ENCODE measurements at regions not wholly inside any gene's neighbourhood (a gene's known extent, or its start where the extent isn't known, plus 50 kb on each side); places are given as distances from the start of the nearest gene placed in this dataset.

- DNase-seq: no peak
These were observed 317.6 kb downstream of the TLE4 start for GRCh38 chr9:79889369-79889768.

DNA sequence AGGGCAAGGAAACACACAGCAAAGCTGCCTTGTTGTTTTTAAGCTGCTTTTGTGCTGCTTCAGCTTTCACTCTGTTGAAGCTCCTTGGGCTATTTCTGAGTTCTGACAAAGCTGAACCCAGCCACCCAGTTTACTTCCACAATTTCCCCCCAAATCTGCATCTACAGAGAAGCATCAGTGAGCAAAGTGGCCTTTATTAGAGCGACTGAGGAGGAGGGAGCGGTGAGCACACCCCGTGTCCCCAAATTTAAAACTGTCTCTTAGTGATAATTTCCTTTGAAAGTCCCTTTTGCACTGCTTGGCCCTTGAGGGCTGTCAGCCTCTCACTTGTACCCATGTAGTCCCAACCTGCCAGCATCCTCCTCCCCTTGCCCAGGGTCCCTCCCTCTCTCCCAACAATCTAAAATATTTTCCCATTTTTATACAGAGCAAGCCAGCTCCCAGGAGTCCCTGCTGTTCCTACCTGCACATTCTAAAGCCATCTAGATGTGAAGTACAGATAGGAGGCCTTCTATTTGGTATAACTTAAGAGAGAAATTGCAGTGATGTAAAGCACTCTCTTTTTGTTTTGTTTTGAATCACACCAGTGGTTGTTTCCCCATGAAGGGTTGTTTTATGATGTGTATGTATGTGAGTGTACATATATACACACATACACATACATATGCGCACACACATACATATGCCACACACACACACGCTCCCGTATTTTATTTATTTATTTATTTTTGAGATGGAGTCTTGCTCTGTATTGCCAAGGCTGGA, 313.5 kb downstream of the TLE4 start:
- no peak for DNase-seq

DNA sequence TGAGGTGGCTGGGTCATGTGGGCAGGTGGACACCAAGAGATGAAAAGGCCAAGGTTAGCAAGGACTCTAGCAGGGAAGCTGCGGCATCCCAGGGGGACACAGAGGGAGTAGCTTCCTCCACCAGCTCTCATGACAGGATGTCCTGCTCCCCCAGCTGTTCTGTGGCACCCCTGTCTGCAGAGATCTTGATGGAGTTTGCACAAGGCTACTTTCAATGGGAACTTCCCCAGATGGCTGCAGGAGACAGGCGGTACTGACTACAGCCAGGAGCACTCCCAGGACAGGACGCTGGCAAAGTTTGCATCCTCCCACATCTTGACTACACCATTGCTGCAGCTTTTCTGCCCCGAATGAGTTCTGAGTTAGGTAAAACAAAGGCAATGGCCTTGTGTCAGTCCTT, 312.8 kb downstream of the TLE4 start:
- DNase-seq: no peak

GRCh38 chr9:79883073-79883645, 311.4 kb downstream of the TLE4 start:
- DNase-seq: no peak

GRCh38 chr9:79880626-79881025, 308.9 kb downstream of the TLE4 start:
- DNase-seq: no peak

DNA sequence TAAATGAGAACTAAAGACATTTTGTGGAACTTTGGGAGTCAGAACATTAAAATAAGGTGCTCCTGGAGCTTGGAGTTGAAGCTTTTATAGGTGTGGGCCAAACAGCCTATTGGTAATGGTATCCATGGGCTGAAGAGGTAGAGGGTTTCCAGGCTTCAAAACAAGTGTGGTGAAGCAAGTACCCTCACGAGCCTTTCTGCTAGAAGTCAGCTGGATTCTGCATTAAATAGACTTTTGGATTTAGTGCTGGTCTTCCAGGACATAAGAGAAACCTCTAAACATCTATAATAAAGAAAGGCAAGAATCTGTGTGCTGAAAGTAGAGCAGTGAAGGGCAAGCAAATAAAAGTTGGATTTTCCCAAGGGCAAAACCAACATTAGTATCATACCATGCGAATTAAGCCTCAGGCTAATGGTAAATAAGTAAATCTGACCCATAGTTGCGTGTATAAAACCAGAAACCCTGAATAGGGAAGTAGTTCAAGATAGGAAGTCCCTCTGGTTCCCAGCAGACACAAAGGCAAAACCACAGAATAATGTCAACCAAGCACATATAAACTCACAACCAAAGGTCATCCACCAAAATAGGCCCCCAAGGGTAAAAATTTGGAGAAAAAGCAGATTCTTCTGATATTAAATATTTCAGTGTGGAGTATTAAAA, 306.3 kb downstream of the TLE4 start:
- no peak for DNase-seq

- DNase-seq: no peak
These were observed 296.9 kb downstream of the TLE4 start for GRCh38 chr9:79868567-79869189.

DNA sequence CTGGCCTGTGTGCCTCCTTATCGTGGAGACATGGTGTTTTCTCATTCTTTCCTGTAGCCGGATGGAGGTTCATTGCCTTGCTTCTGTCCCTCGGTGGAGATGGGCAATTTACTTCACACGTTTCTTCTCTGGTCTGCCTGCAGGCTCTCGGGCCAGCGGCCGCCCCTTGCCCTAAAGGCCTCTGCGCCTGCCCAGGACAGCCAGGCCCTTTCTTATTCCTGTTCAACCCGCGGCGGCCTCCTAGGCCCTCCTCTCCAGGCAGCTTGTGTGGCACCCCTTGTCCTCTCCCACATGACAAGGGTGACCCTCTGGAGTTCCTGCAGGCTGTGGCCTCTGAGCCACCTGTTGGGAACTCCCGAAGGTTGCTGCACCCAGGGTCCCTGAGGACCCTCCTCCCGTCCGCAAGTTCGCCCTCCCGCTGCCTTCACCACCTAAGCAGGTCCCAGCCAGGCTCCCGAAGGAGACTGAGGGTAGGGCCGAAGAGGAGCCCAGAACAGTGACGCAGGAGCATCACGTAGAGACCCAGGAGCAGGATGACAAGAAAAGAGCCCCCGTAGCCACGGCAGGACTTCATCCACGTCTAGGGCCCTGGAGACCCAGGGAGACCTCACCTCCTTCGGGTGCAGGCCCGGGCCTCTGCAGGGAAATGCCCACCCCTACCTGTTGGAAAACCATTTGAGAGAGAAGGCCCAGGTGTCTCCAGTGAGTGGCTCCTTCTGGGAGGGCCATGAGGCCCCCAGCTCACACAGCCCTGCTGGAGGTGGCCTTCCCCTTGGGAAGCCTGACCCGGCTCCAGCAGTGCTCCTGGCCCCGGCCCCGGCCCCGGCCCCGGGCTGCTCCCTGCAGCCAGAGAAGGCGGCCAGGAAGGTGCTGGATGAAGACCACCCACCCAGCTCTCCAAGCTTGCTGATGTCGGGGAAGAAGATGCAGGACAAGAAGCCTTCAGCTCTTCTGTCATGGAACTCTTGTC, 291.4 kb downstream of the TLE4 start:
- DNase-seq: no peak

- DNase-seq: peak in 1 of 2 experiments; percentile 8
These were observed 286.7 kb downstream of the TLE4 start for GRCh38 chr9:79858508-79858907.

DNA sequence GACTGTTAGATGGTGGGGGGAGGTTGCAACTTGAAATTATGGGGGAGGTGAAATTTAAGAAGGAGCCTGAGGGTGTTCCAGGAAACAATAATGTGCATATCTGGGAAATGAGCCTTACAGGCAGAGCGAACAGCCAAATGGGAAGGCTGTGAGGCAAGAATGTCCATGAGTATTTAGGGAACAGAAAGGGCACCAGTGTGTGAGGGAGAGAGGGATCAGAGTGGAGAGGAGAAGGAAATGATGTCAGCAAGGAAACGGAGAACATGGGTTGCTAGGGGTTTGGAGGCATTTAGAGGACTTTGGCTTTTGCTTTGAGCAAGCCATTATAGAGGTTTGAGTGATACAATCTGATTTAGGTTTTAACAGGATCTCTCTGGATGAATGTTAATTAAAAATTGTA, 285.4 kb downstream of the TLE4 start:
- DNase-seq: no peak

DNA sequence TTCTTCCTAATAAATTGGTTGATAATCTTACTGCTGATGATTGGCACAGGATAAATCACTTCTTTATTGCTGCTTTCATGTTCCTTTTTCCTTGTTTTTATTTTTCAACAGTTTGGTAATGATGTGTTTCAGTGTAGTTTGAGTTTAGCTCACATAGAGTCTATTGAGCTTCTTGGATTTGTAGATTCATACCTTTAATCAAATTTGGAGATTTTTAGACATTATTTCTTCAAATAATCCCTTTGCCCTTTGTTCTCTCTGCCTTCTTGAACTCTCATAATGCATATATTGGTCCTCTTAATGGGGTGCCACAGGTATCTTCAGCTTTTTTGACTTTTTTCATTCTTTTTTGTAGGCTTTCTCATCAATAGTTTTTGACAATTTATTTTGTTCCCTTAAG, 275.3 kb downstream of the TLE4 start:
- DNase-seq: no peak

GRCh38 chr9:79829566-79830302, 258.0 kb downstream of the TLE4 start:
- no peak for DNase-seq

- DNase-seq: no peak
These were observed 252.5 kb downstream of the TLE4 start for GRCh38 chr9:79824265-79824664.

DNA sequence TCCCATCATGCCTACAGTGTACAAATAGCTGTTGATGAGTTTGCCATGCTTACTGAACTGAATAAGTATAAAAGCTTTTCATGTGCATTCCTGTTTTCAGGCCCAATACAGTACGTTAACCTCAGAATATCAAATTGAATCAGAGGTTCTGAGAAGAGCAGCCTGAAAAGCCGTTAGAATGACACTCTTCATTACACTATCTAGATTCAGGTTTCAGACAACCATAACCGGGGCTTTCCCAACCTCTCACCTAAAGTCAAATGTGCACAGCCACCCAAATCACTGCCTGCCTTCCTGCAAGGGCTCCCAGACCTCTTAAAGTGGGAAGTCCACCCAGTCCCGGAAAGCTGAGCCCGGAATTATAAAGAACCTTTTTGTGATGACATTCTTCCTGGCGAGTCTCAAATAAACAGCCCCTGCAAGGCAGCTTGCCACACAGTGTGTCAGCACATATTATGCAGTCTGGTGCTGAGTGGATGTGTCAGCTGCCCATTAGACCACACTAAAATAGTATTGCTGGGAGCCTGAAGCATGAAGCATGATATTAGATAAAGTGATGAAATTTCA, 245.8 kb downstream of the TLE4 start:
- DNase-seq: no peak

- DNase-seq: no peak
These were observed 241.5 kb downstream of the TLE4 start for GRCh38 chr9:79813258-79813638.

GRCh38 chr9:79812507-79813257, 240.9 kb downstream of the TLE4 start:
- no peak for DNase-seq

- no peak for DNase-seq
These were observed 240.3 kb downstream of the TLE4 start for GRCh38 chr9:79812099-79812498.

GRCh38 chr9:79809931-79810330, 238.2 kb downstream of the TLE4 start:
- no peak for DNase-seq

DNA sequence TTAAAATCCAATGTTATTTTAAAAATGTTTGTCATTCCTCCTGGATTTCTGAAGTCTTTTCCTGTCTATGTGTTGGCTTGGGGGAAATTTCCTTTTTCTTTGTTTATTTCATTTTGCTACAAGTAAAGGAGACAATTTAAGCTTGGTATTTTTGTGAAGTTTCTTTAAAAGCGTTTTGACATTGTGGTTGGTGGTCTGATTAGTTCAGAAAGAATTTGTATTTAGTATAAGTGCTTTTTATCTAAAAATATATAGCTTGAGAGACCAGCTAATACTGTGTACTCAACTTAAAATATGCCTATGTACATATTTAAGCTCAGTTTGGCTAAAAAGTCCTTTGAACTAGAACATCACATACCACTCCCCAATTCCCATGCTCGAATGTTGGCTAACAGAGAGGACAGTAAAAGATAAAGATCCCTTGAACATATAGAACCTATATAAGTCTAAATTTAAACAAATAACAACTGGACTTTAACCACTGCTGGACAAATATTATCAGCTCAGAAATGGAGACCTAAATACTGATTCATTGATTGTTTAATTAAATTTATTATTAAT, 237.6 kb downstream of the TLE4 start:
- no peak for DNase-seq

- no peak for DNase-seq
These were observed 236.2 kb downstream of the TLE4 start for GRCh38 chr9:79807971-79808370.

All from SHP77 (cell line).